Mesothelial cell of epicardium (in vitro differentiated cells): ENCODE measurements at regions not wholly inside any gene's neighbourhood (a gene's known extent, or its start where the extent isn't known, plus 50 kb on each side); places are given as distances from the start of the nearest gene placed in this dataset.

ENCODE experiments used
- DNase-seq, 2 experiments: peaks; one replicate each; pipeline ENCODE4 v3.0.0; 2021; ENCODE audit warnings: low spot score in 2 of 2; ENCODE audit not compliant: unreplicated experiment in 2 of 2
- H3K27ac Mint-ChIP-seq: 2 replicates; pipeline ENCODE4 v1.8.0; 2021; ENCODE audit warnings: mixed read lengths
- H3K27me3 Mint-ChIP-seq: 2 replicates; pipeline ENCODE4 v1.8.0; 2021; ENCODE audit warnings: low read depth, mixed read lengths
- H3K36me3 Mint-ChIP-seq: 2 replicates; pipeline ENCODE4 v1.8.0; 2021; ENCODE audit warnings: mixed read lengths
- H3K4me1 Mint-ChIP-seq: 2 replicates; pipeline ENCODE4 v1.8.0; 2021; ENCODE audit warnings: mixed read lengths
- H3K4me3 Mint-ChIP-seq: 2 replicates; pipeline ENCODE4 v1.8.0; 2021; ENCODE audit warnings: mild to moderate bottlenecking, moderate library complexity, mixed read lengths
- H3K9me3 Mint-ChIP-seq: 2 replicates; pipeline ENCODE4 v1.8.0; 2021; ENCODE audit warnings: mixed read lengths
- CTCF ChIP-seq: fragments of 200-600 bp; sonication (generic); IDR thresholded peaks from one replicate; pipeline ENCODE4 v1.5.0; 2021; ENCODE audit warnings: antibody characterized with exemption; ENCODE audit not compliant: unreplicated experiment

GRCh38 chr18:60643009-60643408, 270.4 kb upstream of the MC4R start:
- H3K4me3 Mint-ChIP-seq: no peak overlapping the region
- peaks cover 4% of the 10 kb centered on the region for H3K9me3 Mint-ChIP-seq
- H3K27me3 Mint-ChIP-seq: no peaks in the 10 kb centered on the region
- H3K4me1 Mint-ChIP-seq: no peaks in the 10 kb centered on the region
- DNase-seq: no peak
- no peak overlapping the region for H3K27ac Mint-ChIP-seq
- no peaks in the 10 kb centered on the region for H3K36me3 Mint-ChIP-seq
- TF ChIP-seq CTCF: no peak

GRCh38 chr18:60646725-60647124, 274.1 kb upstream of the MC4R start:
- no peak for TF ChIP-seq CTCF
- Mint-ChIP-seq H3K4me3 (no peak overlapping the region), H3K27me3 (peaks cover 4% of the 10 kb centered on the region), H3K4me1 (no peaks in the 10 kb centered on the region), H3K36me3 (no peaks in the 10 kb centered on the region), H3K9me3 (no peaks in the 10 kb centered on the region), H3K27ac (no peak overlapping the region)
- DNase-seq: no peak

GRCh38 chr18:60649107-60649506, 276.5 kb upstream of the MC4R start:
- Mint-ChIP-seq H3K27me3 (peaks cover 6% of the 10 kb centered on the region), H3K9me3 (no peaks in the 10 kb centered on the region), H3K4me3 (no peak overlapping the region), H3K27ac (no peak overlapping the region), H3K36me3 (no peaks in the 10 kb centered on the region), H3K4me1 (no peaks in the 10 kb centered on the region)
- TF ChIP-seq CTCF: no peak
- no peak for DNase-seq

- Mint-ChIP-seq H3K4me3 (no peak overlapping the region), H3K4me1 (no peaks in the 10 kb centered on the region), H3K9me3 (no peaks in the 10 kb centered on the region), H3K36me3 (no peaks in the 10 kb centered on the region), H3K27ac (no peak overlapping the region), H3K27me3 (peaks cover 6% of the 10 kb centered on the region)
- DNase-seq: no peak
- TF ChIP-seq CTCF: no peak
Observed at GRCh38 chr18:60649842-60650536, 277.4 kb upstream of the MC4R start.

- no peak overlapping the region for H3K27ac Mint-ChIP-seq
- H3K36me3 Mint-ChIP-seq: no peaks in the 10 kb centered on the region
- no peak for DNase-seq
- H3K4me1 Mint-ChIP-seq: no peaks in the 10 kb centered on the region
- no peak for TF ChIP-seq CTCF
- H3K27me3 Mint-ChIP-seq: peaks cover 11% of the 10 kb centered on the region
- H3K9me3 Mint-ChIP-seq: no peaks in the 10 kb centered on the region
- H3K4me3 Mint-ChIP-seq: no peak overlapping the region
Observed at GRCh38 chr18:60654298-60654697, 281.7 kb upstream of the MC4R start.

GRCh38 chr18:60656553-60656952, 284.0 kb upstream of the MC4R start:
- DNase-seq: no peak
- H3K4me1 Mint-ChIP-seq: no peaks in the 10 kb centered on the region
- no peak overlapping the region for H3K27ac Mint-ChIP-seq
- no peaks in the 10 kb centered on the region for H3K9me3 Mint-ChIP-seq
- no peaks in the 10 kb centered on the region for H3K36me3 Mint-ChIP-seq
- H3K4me3 Mint-ChIP-seq: no peak overlapping the region
- H3K27me3 Mint-ChIP-seq: peaks cover 14% of the 10 kb centered on the region
- TF ChIP-seq CTCF: no peak
